CD4-positive, alpha-beta T cell (primary cell): ENCODE measurements at regions not wholly inside any gene's neighbourhood (a gene's known extent, or its start where the extent isn't known, plus 50 kb on each side); places are given as distances from the start of the nearest gene placed in this dataset.

Experiments used
- ATAC-seq: fragments of 200-7000 bp; cut with Tn5 transposase; one replicate; pipeline ENCODE4 v1.10.0; 2022; ENCODE audit warnings: mild to moderate bottlenecking; ENCODE audit not compliant: poor library complexity
- CTCF ChIA-PET: fragments of 350-600 bp; sonication (Branson Sonifier 250); formaldehyde crosslinking; loops from one replicate; lab custom pipeline; 2021; ENCODE audit warnings: antibody characterized with exemption, inconsistent platforms; lab: Charles Lee
- POLR2A ChIA-PET: fragments of 350-600 bp; sonication (Branson Sonifier 250); formaldehyde crosslinking; loops from one replicate; lab custom pipeline; 2021; ENCODE audit warnings: antibody characterized with exemption, inconsistent platforms; lab: Charles Lee
- DNase-seq, 14 experiments: peaks; one replicate each; pipeline ENCODE4 v3.0.0-alpha.2; 2013 to 2020; ENCODE audit warnings: mixed read lengths in 2 of 14
- H3K27ac ChIP-seq, 2 donors: one replicate each; pipeline versions ENCODE4 v1.5.1 to v1.7.0; 2013; ENCODE audit warnings: low read length in 2 of 2, low read depth in 1 of 2, mild to moderate bottlenecking in 1 of 2
- H3K27me3 ChIP-seq, 2 experiments: 1 replicate in 1 of 2; 2 replicates in 1 of 2; pipeline versions ENCODE4 v1.6.1 to v1.7.0; 2013; ENCODE audit warnings: low read length in 2 of 2, control low read depth in 1 of 2, mild to moderate bottlenecking in 1 of 2, moderate library complexity in 1 of 2; ENCODE audit not compliant: insufficient read depth in 2 of 2, control insufficient read depth in 1 of 2
- H3K36me3 ChIP-seq: one replicate; pipeline ENCODE4 v1.6.1; 2013; ENCODE audit warnings: low read length, control low read depth; ENCODE audit not compliant: insufficient read depth
- H3K4me1 ChIP-seq: one replicate; pipeline ENCODE4 v1.6.1; 2013; ENCODE audit warnings: low read length, control low read depth; ENCODE audit not compliant: insufficient read depth
- H3K4me3 ChIP-seq: one replicate; pipeline ENCODE4 v1.5.1; 2013; ENCODE audit warnings: mild to moderate bottlenecking, low read length, moderate library complexity
- H3K9me3 ChIP-seq, 2 experiments: 1 replicate in 1 of 2; 2 replicates in 1 of 2; pipeline versions ENCODE4 v1.6.1 to v1.7.0; 2013; ENCODE audit warnings: low read length in 2 of 2, mild to moderate bottlenecking in 2 of 2, control low read depth in 1 of 2, moderate library complexity in 1 of 2; ENCODE audit not compliant: control insufficient read depth in 1 of 2, insufficient read depth in 1 of 2
- H3K27ac Mint-ChIP-seq: one replicate; pipeline ENCODE4 v1.8.0; 2020; ENCODE audit warnings: mixed read lengths
- H3K27me3 Mint-ChIP-seq: one replicate; pipeline ENCODE4 v1.8.0; 2021; ENCODE audit warnings: mixed read lengths
- H3K36me3 Mint-ChIP-seq: one replicate; pipeline ENCODE4 v1.8.0; 2021; ENCODE audit warnings: low read depth, mixed read lengths
- H3K4me1 Mint-ChIP-seq: one replicate; pipeline ENCODE4 v1.8.0; 2021; ENCODE audit warnings: low read depth, mixed read lengths
- H3K4me3 Mint-ChIP-seq: one replicate; pipeline ENCODE4 v1.8.0; 2020; ENCODE audit warnings: mild to moderate bottlenecking, mixed read lengths
- H3K9me3 Mint-ChIP-seq: one replicate; pipeline ENCODE4 v1.8.0; 2020; ENCODE audit warnings: mixed read lengths
- CTCF ChIP-seq: fragments of 200-600 bp; IDR thresholded peaks from one replicate; pipeline ENCODE4 v1.8.0; 2022; ENCODE audit warnings: antibody characterized with exemption, mild to moderate bottlenecking
- intact Hi-C, 2 experiments: fragments of 100-400 bp; cut with DNase I in 1 of 2; cut with micrococcal nuclease in 1 of 2; formaldehyde crosslinking; loops; one replicate each; pipeline versions ENCODE4 v1.15.1 to v1.9.0; 2023 to 2025; cut with DNase I, micrococcal nuclease

- Histone ChIP-seq H3K27ac (no peak overlapping the region), H3K4me1 (no peaks in the 10 kb centered on the region), H3K36me3 (no peaks in the 10 kb centered on the region), H3K27me3 (no peaks in the 10 kb centered on the region), H3K4me3 (no peak overlapping the region), H3K9me3 (peaks cover 0 to 9% of the 10 kb centered on the region in 2 experiments)
- no peak overlapping the region for H3K4me3 Mint-ChIP-seq
- peaks cover 16% of the 10 kb centered on the region for H3K9me3 Mint-ChIP-seq
- no peaks in the 10 kb centered on the region for H3K4me1 Mint-ChIP-seq
- CTCF ChIA-PET: no interaction called here
- DNase-seq: no peak
- H3K27ac Mint-ChIP-seq: no peak overlapping the region
- intact Hi-C loops: no loop called here
- H3K27me3 Mint-ChIP-seq: no peaks in the 10 kb centered on the region
- POLR2A ChIA-PET: no interaction called here
- TF ChIP-seq CTCF: no peak
- ATAC-seq: no peak
- H3K36me3 Mint-ChIP-seq: no peaks in the 10 kb centered on the region
Observed at GRCh38 chr2:51866361-51866760, 834.4 kb upstream of the NRXN1 start.

GRCh38 chr2:51859260-51859659 lies 827.3 kb upstream of the NRXN1 start:
- Histone ChIP-seq H3K36me3 (no peaks in the 10 kb centered on the region), H3K27ac (no peak overlapping the region), H3K9me3 (no peaks in the 10 kb centered on the region), H3K27me3 (no peaks in the 10 kb centered on the region), H3K4me3 (no peak overlapping the region), H3K4me1 (no peaks in the 10 kb centered on the region)
- intact Hi-C loops: no loop called here
- ChIA-PET CTCF (no interaction called here), POLR2A (no interaction called here)
- no peaks in the 10 kb centered on the region for H3K4me1 Mint-ChIP-seq
- H3K4me3 Mint-ChIP-seq: no peak overlapping the region
- TF ChIP-seq CTCF: no peak
- peaks cover 11% of the 10 kb centered on the region for H3K9me3 Mint-ChIP-seq
- ATAC-seq: no peak
- H3K36me3 Mint-ChIP-seq: no peaks in the 10 kb centered on the region
- no peak overlapping the region for H3K27ac Mint-ChIP-seq
- DNase-seq: no peak
- H3K27me3 Mint-ChIP-seq: no peaks in the 10 kb centered on the region

- no peak for ATAC-seq
- H3K4me1 ChIP-seq: no peaks in the 10 kb centered on the region
- H3K4me1 Mint-ChIP-seq: no peaks in the 10 kb centered on the region
Observed at GRCh38 chr2:51855683-51856082, 823.8 kb upstream of the NRXN1 start.

More at GRCh38 chr2:51855683-51856082, 823.8 kb upstream of the NRXN1 start:
- H3K27me3 Mint-ChIP-seq: no peaks in the 10 kb centered on the region
- no peaks in the 10 kb centered on the region for H3K27me3 ChIP-seq
- peaks cover 8% of the 10 kb centered on the region for H3K9me3 Mint-ChIP-seq
- H3K9me3 ChIP-seq: no peaks in the 10 kb centered on the region
- no peaks in the 10 kb centered on the region for H3K36me3 ChIP-seq
- TF ChIP-seq CTCF: no peak
- H3K27ac Mint-ChIP-seq: no peak overlapping the region
- CTCF ChIA-PET: no interaction called here
- intact Hi-C loops: no loop called here
- DNase-seq: no peak
- H3K4me3 ChIP-seq: no peak overlapping the region
- H3K36me3 Mint-ChIP-seq: no peaks in the 10 kb centered on the region
- POLR2A ChIA-PET: no interaction called here
- H3K27ac ChIP-seq: no peak overlapping the region
- no peak overlapping the region for H3K4me3 Mint-ChIP-seq
